Vagina (tissue), 2 donors: ENCODE measurements at regions not wholly inside any gene's neighbourhood (a gene's known extent, or its start where the extent isn't known, plus 50 kb on each side); places are given as distances from the start of the nearest gene placed in this dataset.
"Not testable (repeated sequence)": the region's sequence is repeated elsewhere in the genome, so short reads cannot be mapped to it uniquely, and the experiment has no call there.

Experiments used
- DNase-seq, 2 donors: peaks; one replicate each; pipeline ENCODE4 v3.0.0-alpha.2; 2017; ENCODE audit errors: extremely low spot score in 2 of 2
- H3K27ac ChIP-seq: fragments of 200-600 bp; sonication (generic); one replicate; pipeline ENCODE4 v1.5.1; 2019
- H3K27me3 ChIP-seq: fragments of 200-600 bp; sonication (generic); one replicate; pipeline ENCODE4 v1.5.1; 2019
- H3K36me3 ChIP-seq, 2 donors: fragments of 200-600 bp; sonication (generic); one replicate each; pipeline ENCODE4 v1.5.1; 2017 to 2019
- H3K4me1 ChIP-seq: fragments of 200-600 bp; sonication (generic); one replicate; pipeline ENCODE4 v1.5.1; 2019
- H3K4me3 ChIP-seq, 2 donors: fragments of 200-600 bp; sonication (generic); 1 replicate in 1 of 2; 2 replicates in 1 of 2; pipeline ENCODE4 v1.5.1; 2016 to 2019
- H3K9me3 ChIP-seq: fragments of 200-600 bp; sonication (generic); one replicate; pipeline ENCODE4 v1.5.1; 2019
- CTCF ChIP-seq, 3 experiments: fragments of 450-650 bp in 2 of 3; fragments of 200-600 bp in 1 of 3; sonication (generic) in 1 of 3; IDR thresholded peaks; one replicate each; pipeline ENCODE4 v1.5.1; 2017 to 2019; ENCODE audit warnings: antibody characterized with exemption in 3 of 3, mild to moderate bottlenecking in 2 of 3, moderate library complexity in 2 of 3
- POLR2A ChIP-seq, 2 donors: fragments of 450-650 bp; IDR thresholded peaks; one replicate each; pipeline ENCODE4 v1.6.1; 2017; ENCODE audit warnings: antibody characterized with exemption in 2 of 2, mild to moderate bottlenecking in 2 of 2, moderate library complexity in 2 of 2
- POLR2AphosphoS5 ChIP-seq, 2 donors: sonication (generic); formaldehyde crosslinking; IDR thresholded peaks; one replicate each; pipeline ENCODE4 v1.9.0; 2017; ENCODE audit warnings: antibody characterized with exemption in 2 of 2, mild to moderate bottlenecking in 2 of 2, low read depth in 1 of 2; ENCODE audit not compliant: insufficient read depth in 1 of 2
- intact Hi-C: fragments of 100-400 bp; cut with DNase I; formaldehyde crosslinking; loops from one replicate; pipeline ENCODE4 v1.15.1; 2023

- no peak for DNase-seq
- H3K27ac ChIP-seq = no peak overlapping the region
- no peak overlapping the region for H3K4me3 ChIP-seq
- intact Hi-C loops = no loop called here
- H3K27me3 ChIP-seq = no peaks in the 10 kb centered on the region
- no peaks in the 10 kb centered on the region for H3K4me1 ChIP-seq
- H3K9me3 ChIP-seq = no peaks in the 10 kb centered on the region
- TF ChIP-seq CTCF (IDR thresholded peaks at IDR 0.05) (no peak), POLR2AphosphoS5 (IDR thresholded peaks at IDR 0.05; ENCODE audit: insufficient read depth in 1 of 2, low read depth in 1 of 2) (no peak), POLR2A (IDR thresholded peaks at IDR 0.05) (no peak)
- H3K36me3 ChIP-seq = no peaks in the 10 kb centered on the region
Measured at GRCh38 chr13:82058364-82058763, 1717.4 kb upstream of the SPRY2 start.

GRCh38 chr13:82045316-82045715 is 1704.4 kb upstream of the SPRY2 start:
- DNase-seq, H3K27me3 ChIP-seq, H3K27ac ChIP-seq, H3K36me3 ChIP-seq, H3K4me1 ChIP-seq, intact Hi-C loops, H3K4me3 ChIP-seq, H3K9me3 ChIP-seq: not testable (repeated sequence)

DNA sequence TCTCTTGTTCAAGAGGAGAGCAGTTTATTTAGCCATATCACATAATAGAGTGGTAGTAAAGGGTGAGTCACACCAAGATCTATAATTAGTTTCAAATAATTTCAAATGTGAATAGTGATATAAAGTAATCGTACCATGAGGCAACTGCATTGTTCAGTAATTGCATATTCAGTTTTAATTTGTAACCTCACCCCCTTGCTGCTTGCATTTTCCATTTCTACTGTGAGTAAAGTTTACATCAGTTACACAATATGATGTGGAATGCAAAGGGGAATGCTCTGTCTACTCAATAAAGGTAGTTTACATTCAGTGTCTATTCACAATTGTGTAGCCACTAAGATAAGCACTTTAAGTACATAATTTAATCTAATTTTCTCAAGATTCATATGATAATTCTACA is 1695.7 kb upstream of the SPRY2 start:
- H3K4me1 ChIP-seq = no peaks in the 10 kb centered on the region
- H3K27me3 ChIP-seq = no peaks in the 10 kb centered on the region
- no peak overlapping the region for H3K27ac ChIP-seq
- no peak overlapping the region for H3K4me3 ChIP-seq
- no peaks in the 10 kb centered on the region for H3K36me3 ChIP-seq
- TF ChIP-seq POLR2A (IDR thresholded peaks at IDR 0.05) (no peak), CTCF (IDR thresholded peaks at IDR 0.05) (no peak), POLR2AphosphoS5 (IDR thresholded peaks at IDR 0.05; ENCODE audit: insufficient read depth in 1 of 2, low read depth in 1 of 2) (no peak)
- no peak for DNase-seq
- no peaks in the 10 kb centered on the region for H3K9me3 ChIP-seq
- intact Hi-C loops = no loop called here

DNA sequence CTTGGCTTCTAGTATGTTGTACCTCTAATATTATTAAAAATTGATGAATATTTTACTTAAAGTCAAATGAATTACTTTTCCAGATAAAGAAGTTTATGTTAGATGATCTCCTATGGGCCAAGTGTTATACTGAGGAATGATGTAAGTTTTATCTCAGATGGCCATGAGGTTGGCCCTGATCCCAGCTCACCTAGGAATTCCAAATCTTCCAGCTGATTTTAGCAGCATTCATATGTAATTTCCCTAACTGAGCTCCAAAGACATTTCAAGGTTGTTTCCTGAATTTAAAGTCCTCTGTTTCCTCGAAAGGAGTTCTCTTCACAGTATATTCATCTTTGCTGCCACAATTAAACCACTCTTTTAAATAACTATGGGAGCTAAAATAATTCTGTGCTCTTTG is 1670.4 kb upstream of the SPRY2 start:
- Histone ChIP-seq H3K4me1 (no peaks in the 10 kb centered on the region), H3K9me3 (no peaks in the 10 kb centered on the region), H3K36me3 (no peaks in the 10 kb centered on the region), H3K27ac (no peak overlapping the region), H3K27me3 (no peaks in the 10 kb centered on the region), H3K4me3 (no peak overlapping the region)
- DNase-seq = no peak
- intact Hi-C loops = no loop called here
- TF ChIP-seq POLR2A (IDR thresholded peaks at IDR 0.05) = no peak
- no peak for TF ChIP-seq POLR2AphosphoS5 (IDR thresholded peaks at IDR 0.05; ENCODE audit: insufficient read depth in 1 of 2, low read depth in 1 of 2)
- no peak for TF ChIP-seq CTCF (IDR thresholded peaks at IDR 0.05)

DNA sequence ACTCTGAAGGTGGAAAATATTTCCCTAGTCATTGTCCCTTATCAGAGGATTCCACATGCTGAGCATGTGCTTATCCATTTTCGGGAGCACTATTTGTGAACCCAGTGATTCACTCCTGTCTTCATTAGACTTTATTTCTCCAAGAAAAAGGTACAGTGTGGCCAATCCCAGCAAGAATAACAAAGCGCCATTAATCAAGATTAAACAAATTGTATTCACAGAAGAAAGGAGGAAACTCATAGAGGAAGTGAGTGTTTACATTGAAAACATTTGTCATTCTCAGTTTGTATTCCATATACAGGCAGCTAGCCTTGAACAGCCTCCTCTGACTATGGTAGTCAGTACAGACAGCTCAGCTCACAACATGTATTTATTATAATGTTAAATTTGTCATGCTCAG is 1669.9 kb upstream of the SPRY2 start:
- no peak overlapping the region for H3K4me3 ChIP-seq
- no peaks in the 10 kb centered on the region for H3K9me3 ChIP-seq
- no peak overlapping the region for H3K27ac ChIP-seq
- H3K36me3 ChIP-seq = no peaks in the 10 kb centered on the region
- intact Hi-C loops = no loop called here
- no peaks in the 10 kb centered on the region for H3K4me1 ChIP-seq
- TF ChIP-seq POLR2AphosphoS5 (IDR thresholded peaks at IDR 0.05; ENCODE audit: insufficient read depth in 1 of 2, low read depth in 1 of 2) = no peak
- no peak for TF ChIP-seq CTCF (IDR thresholded peaks at IDR 0.05)
- no peak for TF ChIP-seq POLR2A (IDR thresholded peaks at IDR 0.05)
- no peak for DNase-seq
- H3K27me3 ChIP-seq = no peaks in the 10 kb centered on the region

- no peaks in the 10 kb centered on the region for H3K9me3 ChIP-seq
- intact Hi-C loops = no loop called here
- H3K27me3 ChIP-seq = no peaks in the 10 kb centered on the region
- no peak overlapping the region for H3K4me3 ChIP-seq
- no peaks in the 10 kb centered on the region for H3K36me3 ChIP-seq
- TF ChIP-seq CTCF (IDR thresholded peaks at IDR 0.05) (no peak), POLR2A (IDR thresholded peaks at IDR 0.05) (no peak), POLR2AphosphoS5 (IDR thresholded peaks at IDR 0.05; ENCODE audit: insufficient read depth in 1 of 2, low read depth in 1 of 2) (no peak)
- DNase-seq = no peak
- H3K4me1 ChIP-seq = no peaks in the 10 kb centered on the region
- no peak overlapping the region for H3K27ac ChIP-seq
Measured at GRCh38 chr13:82002710-82003109, 1661.8 kb upstream of the SPRY2 start.
